ENCODE measurements at regions not wholly inside any gene's neighbourhood (a gene's known extent, or its start where the extent isn't known, plus 50 kb on each side); places are given as distances from the start of the nearest gene placed in this dataset.

DNA sequence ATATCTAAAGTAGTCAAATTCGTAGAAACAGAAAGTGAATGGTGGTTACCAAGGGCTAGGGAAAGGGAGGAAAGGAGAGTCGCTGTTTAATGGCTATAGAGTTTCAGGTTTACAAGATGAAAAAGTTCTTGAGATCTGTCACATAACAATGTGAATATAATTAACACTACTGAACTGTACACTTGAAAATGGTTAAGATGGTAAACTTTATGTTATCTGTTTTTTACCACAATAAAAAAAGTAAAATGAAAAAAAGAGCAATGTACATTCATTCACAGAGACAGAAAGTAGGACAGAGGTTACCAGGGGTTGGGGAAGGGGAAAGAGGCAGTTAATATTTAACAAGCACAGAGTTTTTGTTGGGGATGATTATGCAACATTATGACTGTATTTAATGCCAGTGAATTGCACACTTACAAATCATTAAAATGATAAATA is 53.3 kb upstream of the SEC16B start:
- TF ChIP-seq POLR2AphosphoS5 (IDR thresholded peaks at IDR 0.05; ENCODE audit: borderline replicate concordance, low read depth, low read length) (no peak), EZH2 (IDR thresholded peaks at IDR 0.05) (no peak), FOXP2 (optimal IDR thresholded peaks at IDR 0.05; ENCODE audit: control extremely low read depth, extremely low read length, insufficient read depth) (no peak)
